ENCODE measurements at regions not wholly inside any gene's neighbourhood (a gene's known extent, or its start where the extent isn't known, plus 50 kb on each side); places are given as distances from the start of the nearest gene placed in this dataset.

DNA sequence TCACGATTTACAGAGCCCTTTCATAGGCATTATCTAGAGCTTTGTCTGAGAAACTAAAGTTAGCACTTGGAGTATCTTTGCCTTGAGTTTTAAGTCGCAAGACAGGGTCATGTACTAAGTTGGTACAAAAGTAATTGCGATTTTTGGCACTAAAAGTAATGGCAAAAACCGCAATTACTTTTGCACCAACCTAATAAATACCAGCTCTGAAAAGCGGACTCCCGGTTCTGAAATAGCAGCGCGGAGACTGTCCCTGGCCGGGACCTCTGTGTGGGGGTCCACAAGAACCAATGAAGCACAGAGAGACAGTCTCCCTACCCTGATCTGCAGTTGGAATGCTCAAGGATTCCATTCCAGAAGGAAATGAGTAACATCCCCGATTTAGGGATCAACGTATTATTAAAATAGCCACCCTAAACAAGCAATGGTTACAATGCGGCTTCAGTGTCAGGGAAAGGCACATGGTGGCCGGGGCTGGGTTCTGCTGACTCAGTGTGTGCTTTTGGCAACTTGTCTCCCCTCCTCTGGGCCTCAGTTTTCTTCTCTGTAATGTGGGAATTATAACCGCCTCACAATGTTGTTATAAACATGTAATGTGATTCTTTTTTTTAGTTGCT, 150.3 kb upstream of the MCTP2 start:
- Histone ChIP-seq H3K36me3 (replicated peaks in 1 of 2; ENCODE audit: control insufficient read depth in 1 of 2, insufficient read depth in 2 of 2, low read length in 1 of 2) (no peaks in the 10 kb centered on the region), H4K20me1 (ENCODE audit: insufficient read depth) (no peaks in the 10 kb centered on the region), H3K4me1 (ENCODE audit: control insufficient read depth in 1 of 2, insufficient read depth in 2 of 2, low read depth in 1 of 2, low read length in 1 of 2) (peaks cover 8 to 50% of the 10 kb centered on the region in 2 experiments; a peak in 3 of 4 replicates), H3F3A (replicated peaks; ENCODE audit: insufficient read depth) (peaks cover 6% of the 10 kb centered on the region), H3K9me2 (no peaks in the 10 kb centered on the region), H3K9ac (no peak overlapping the region), H3K4me3 (ENCODE audit: low read depth in 2 of 2, low read length in 1 of 2) (no peak overlapping the region), H3K9me3 (no peaks in the 10 kb centered on the region), H3K27ac (ENCODE audit: low read depth in 2 of 2, low read length in 1 of 2) (no peak overlapping the region), H3K4me2 (no peak overlapping the region), H3K27me3 (ENCODE audit: insufficient read depth) (no peaks in the 10 kb centered on the region), H3K79me2 (ENCODE audit: insufficient read depth) (no peaks in the 10 kb centered on the region), H2AFZ (ENCODE audit: low read depth) (no peak overlapping the region)
- CTCF ChIA-PET, result interaction anchor here (2.2 kb wide), 1 partner anchor 39 kb away, joined by 8 read pairs; no protein-coding TSS in a partner anchor
- TF ChIP-seq EP300 (IDR thresholded peaks at IDR 0.05; ENCODE audit: borderline replicate concordance in 1 of 2, low read depth in 1 of 2, low read length in 1 of 2), result no peak
- TF ChIP-seq FOXJ3 (CRISPR knock-in tag; IDR thresholded peaks at IDR 0.05), result no peak
- no peak for TF ChIP-seq TCF12 (IDR thresholded peaks at IDR 0.05)
- no peak for TF ChIP-seq MEF2A (IDR thresholded peaks at IDR 0.05; ENCODE audit: borderline replicate concordance, low read depth)
- no peak for TF ChIP-seq POLR2AphosphoS5 (IDR thresholded peaks at IDR 0.05; ENCODE audit: low read depth, low read length)
- TF ChIP-seq ELF1 (IDR thresholded peaks at IDR 0.05), result no peak
- TF ChIP-seq TAF1 (IDR thresholded peaks at IDR 0.05; ENCODE audit: borderline replicate concordance, low read depth, low read length), result no peak
- no peak for TF ChIP-seq CTCF (IDR thresholded peaks at IDR 0.05)
- TF ChIP-seq MXI1 (IDR thresholded peaks at IDR 0.05; ENCODE audit: low read depth, low read length), result no peak
- no peak for DNase-seq
- POLR2A ChIA-PET, result no interaction called here
- 75% methylated on average over 14 of the region's 14 CpGs for WGBS (ENCODE audit: low lambda C conversion rate)

DNA sequence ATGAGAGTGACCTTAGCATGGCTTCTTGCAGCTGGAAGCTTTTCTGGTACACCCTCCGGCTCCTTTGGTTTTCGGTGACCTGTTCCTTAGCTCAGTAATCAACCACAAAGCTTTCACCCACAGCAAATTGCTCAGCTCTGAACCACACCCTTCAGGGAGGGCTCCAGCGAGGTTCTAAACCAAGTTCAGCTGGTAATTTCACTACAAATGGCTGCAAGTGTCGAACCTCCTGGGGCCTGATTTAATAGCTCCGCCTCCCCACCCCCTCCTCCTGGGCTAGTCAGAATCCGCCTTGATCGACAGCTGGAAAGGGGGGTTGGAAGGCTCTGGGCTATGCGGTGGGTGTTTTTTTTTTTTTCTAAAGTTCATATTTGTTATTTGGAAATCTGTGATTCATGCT, 150.9 kb upstream of the MCTP2 start:
- H3K79me2 ChIP-seq (ENCODE audit: insufficient read depth), result no peaks in the 10 kb centered on the region
- H3K27me3 ChIP-seq (ENCODE audit: insufficient read depth), result no peaks in the 10 kb centered on the region
- H3K9me3 ChIP-seq, result no peaks in the 10 kb centered on the region
- H3K36me3 ChIP-seq (replicated peaks in 1 of 2; ENCODE audit: control insufficient read depth in 1 of 2, insufficient read depth in 2 of 2, low read length in 1 of 2), result no peaks in the 10 kb centered on the region
- H4K20me1 ChIP-seq (ENCODE audit: insufficient read depth), result no peaks in the 10 kb centered on the region
- no peak overlapping the region for H3K27ac ChIP-seq (ENCODE audit: low read depth in 2 of 2, low read length in 1 of 2)
- DNase-seq, result no peak
- H3K4me1 ChIP-seq (ENCODE audit: control insufficient read depth in 1 of 2, insufficient read depth in 2 of 2, low read depth in 1 of 2, low read length in 1 of 2), result peaks cover 11 to 46% of the 10 kb centered on the region in 2 experiments; a peak in 3 of 4 replicates
- no peak overlapping the region for H3K4me3 ChIP-seq (ENCODE audit: low read depth in 2 of 2, low read length in 1 of 2)
- CTCF ChIA-PET, result interaction anchor here (2.2 kb wide), 1 partner anchor 39 kb away, joined by 8 read pairs; no protein-coding TSS in a partner anchor
- no peaks in the 10 kb centered on the region for H3K9me2 ChIP-seq
- WGBS (ENCODE audit: low lambda C conversion rate), result 72% methylated on average over 8 of the region's 8 CpGs
- H3K4me2 ChIP-seq, result no peak overlapping the region
- POLR2A ChIA-PET, result no interaction called here
- H3K9ac ChIP-seq, result no peak overlapping the region
- H2AFZ ChIP-seq (ENCODE audit: low read depth), result no peak overlapping the region
- peaks cover 6% of the 10 kb centered on the region for H3F3A ChIP-seq (replicated peaks; ENCODE audit: insufficient read depth)
- TF ChIP-seq RCOR1 (IDR thresholded peaks at IDR 0.05; ENCODE audit: low read length) (no peak), EZH2phosphoT487 (IDR thresholded peaks at IDR 0.05; ENCODE audit: borderline replicate concordance, low read depth) (no peak), TCF12 (IDR thresholded peaks at IDR 0.05) (no peak), POLR2AphosphoS5 (IDR thresholded peaks at IDR 0.05; ENCODE audit: low read depth, low read length) (no peak), NFIC (IDR thresholded peaks at IDR 0.05; ENCODE audit: borderline replicate concordance) (no peak), FOSL2 (IDR thresholded peaks at IDR 0.05; ENCODE audit: borderline replicate concordance, low read depth) (no peak), ELF1 (IDR thresholded peaks at IDR 0.05) (no peak), JUND (IDR thresholded peaks at IDR 0.05) (no peak), RFX5 (IDR thresholded peaks at IDR 0.05; ENCODE audit: low read length) (no peak), NRF1 (IDR thresholded peaks at IDR 0.05; ENCODE audit: low read depth, low read length) (no peak), GABPA (IDR thresholded peaks at IDR 0.05; ENCODE audit: low read depth) (no peak), USF1 (IDR thresholded peaks at IDR 0.05; ENCODE audit: borderline replicate concordance, low read depth) (no peak), REST (IDR thresholded peaks at IDR 0.05; ENCODE audit: low read depth, low read length) (no peak)
- TF ChIP-seq, protein P1, sequence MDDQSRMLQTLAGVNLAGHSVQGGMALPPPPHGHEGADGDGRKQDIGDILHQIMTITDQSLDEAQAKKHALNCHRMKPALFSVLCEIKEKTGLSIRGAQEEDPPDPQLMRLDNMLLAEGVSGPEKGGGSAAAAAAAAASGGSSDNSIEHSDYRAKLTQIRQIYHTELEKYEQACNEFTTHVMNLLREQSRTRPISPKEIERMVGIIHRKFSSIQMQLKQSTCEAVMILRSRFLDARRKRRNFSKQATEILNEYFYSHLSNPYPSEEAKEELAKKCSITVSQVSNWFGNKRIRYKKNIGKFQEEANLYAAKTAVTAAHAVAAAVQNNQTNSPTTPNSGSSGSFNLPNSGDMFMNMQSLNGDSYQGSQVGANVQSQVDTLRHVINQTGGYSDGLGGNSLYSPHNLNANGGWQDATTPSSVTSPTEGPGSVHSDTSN (IDR thresholded peaks at IDR 0.05), result no peak
- TF ChIP-seq, protein P2, sequence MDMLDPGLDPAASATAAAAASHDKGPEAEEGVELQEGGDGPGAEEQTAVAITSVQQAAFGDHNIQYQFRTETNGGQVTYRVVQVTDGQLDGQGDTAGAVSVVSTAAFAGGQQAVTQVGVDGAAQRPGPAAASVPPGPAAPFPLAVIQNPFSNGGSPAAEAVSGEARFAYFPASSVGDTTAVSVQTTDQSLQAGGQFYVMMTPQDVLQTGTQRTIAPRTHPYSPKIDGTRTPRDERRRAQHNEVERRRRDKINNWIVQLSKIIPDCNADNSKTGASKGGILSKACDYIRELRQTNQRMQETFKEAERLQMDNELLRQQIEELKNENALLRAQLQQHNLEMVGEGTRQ (IDR thresholded peaks at IDR 0.05; ENCODE audit: borderline replicate concordance, low read depth, low read length), result no peak

Data from SK-N-SH (cell line).